ENCODE measurements at regions not wholly inside any gene's neighbourhood (a gene's known extent, or its start where the extent isn't known, plus 50 kb on each side); places are given as distances from the start of the nearest gene placed in this dataset.

GRCh38 chr1:68675336-68675735 lies 178.5 kb upstream of the DEPDC1 start:
- no peak for DNase-seq (ENCODE audit: low spot score)
- no peak overlapping the region for H3K27ac ChIP-seq (ENCODE audit: low read depth in 1 of 2, low read length in 2 of 2)
- no peaks in the 10 kb centered on the region for H3K9me3 ChIP-seq (ENCODE audit: control insufficient read depth in 4 of 4, low read length in 3 of 4)
- H3K4me3 ChIP-seq (ENCODE audit: low read depth in 1 of 3, low read length in 3 of 3): no peak overlapping the region
- H3K9ac ChIP-seq (ENCODE audit: low read depth in 1 of 2, low read length in 2 of 2): no peak overlapping the region
- H3K36me3 ChIP-seq (ENCODE audit: control insufficient read depth in 4 of 4, insufficient read depth in 3 of 4, low read depth in 1 of 4, low read length in 3 of 4): no peaks in the 10 kb centered on the region
- H3K4me1 ChIP-seq (ENCODE audit: control insufficient read depth in 4 of 4, insufficient read depth in 4 of 4, low read length in 3 of 4): no peaks in the 10 kb centered on the region
- TF ChIP-seq, protein P1, sequence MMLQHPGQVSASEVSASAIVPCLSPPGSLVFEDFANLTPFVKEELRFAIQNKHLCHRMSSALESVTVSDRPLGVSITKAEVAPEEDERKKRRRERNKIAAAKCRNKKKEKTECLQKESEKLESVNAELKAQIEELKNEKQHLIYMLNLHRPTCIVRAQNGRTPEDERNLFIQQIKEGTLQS (IDR thresholded peaks at IDR 0.05): no peak
- TF ChIP-seq ZBTB33 (IDR thresholded peaks at IDR 0.05) (no peak), SP1 (IDR thresholded peaks at IDR 0.05) (no peak), JUND (IDR thresholded peaks at IDR 0.05) (no peak), TAF1 (conservative IDR thresholded peaks at IDR 0.05) (no peak), HNF4G (IDR thresholded peaks at IDR 0.05) (no peak)
- TF ChIP-seq, protein P2, sequence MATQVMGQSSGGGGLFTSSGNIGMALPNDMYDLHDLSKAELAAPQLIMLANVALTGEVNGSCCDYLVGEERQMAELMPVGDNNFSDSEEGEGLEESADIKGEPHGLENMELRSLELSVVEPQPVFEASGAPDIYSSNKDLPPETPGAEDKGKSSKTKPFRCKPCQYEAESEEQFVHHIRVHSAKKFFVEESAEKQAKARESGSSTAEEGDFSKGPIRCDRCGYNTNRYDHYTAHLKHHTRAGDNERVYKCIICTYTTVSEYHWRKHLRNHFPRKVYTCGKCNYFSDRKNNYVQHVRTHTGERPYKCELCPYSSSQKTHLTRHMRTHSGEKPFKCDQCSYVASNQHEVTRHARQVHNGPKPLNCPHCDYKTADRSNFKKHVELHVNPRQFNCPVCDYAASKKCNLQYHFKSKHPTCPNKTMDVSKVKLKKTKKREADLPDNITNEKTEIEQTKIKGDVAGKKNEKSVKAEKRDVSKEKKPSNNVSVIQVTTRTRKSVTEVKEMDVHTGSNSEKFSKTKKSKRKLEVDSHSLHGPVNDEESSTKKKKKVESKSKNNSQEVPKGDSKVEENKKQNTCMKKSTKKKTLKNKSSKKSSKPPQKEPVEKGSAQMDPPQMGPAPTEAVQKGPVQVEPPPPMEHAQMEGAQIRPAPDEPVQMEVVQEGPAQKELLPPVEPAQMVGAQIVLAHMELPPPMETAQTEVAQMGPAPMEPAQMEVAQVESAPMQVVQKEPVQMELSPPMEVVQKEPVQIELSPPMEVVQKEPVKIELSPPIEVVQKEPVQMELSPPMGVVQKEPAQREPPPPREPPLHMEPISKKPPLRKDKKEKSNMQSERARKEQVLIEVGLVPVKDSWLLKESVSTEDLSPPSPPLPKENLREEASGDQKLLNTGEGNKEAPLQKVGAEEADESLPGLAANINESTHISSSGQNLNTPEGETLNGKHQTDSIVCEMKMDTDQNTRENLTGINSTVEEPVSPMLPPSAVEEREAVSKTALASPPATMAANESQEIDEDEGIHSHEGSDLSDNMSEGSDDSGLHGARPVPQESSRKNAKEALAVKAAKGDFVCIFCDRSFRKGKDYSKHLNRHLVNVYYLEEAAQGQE (IDR thresholded peaks at IDR 0.05): no peak
- TF ChIP-seq, protein P3, sequence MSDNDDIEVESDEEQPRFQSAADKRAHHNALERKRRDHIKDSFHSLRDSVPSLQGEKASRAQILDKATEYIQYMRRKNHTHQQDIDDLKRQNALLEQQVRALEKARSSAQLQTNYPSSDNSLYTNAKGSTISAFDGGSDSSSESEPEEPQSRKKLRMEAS (IDR thresholded peaks at IDR 0.05): no peak
- peaks cover 0 to under 1% (median 0%) of the 10 kb centered on the region in 4 donors for H3K27me3 ChIP-seq (ENCODE audit: control insufficient read depth in 4 of 4, insufficient read depth in 4 of 4, low read length in 3 of 4)

DNA sequence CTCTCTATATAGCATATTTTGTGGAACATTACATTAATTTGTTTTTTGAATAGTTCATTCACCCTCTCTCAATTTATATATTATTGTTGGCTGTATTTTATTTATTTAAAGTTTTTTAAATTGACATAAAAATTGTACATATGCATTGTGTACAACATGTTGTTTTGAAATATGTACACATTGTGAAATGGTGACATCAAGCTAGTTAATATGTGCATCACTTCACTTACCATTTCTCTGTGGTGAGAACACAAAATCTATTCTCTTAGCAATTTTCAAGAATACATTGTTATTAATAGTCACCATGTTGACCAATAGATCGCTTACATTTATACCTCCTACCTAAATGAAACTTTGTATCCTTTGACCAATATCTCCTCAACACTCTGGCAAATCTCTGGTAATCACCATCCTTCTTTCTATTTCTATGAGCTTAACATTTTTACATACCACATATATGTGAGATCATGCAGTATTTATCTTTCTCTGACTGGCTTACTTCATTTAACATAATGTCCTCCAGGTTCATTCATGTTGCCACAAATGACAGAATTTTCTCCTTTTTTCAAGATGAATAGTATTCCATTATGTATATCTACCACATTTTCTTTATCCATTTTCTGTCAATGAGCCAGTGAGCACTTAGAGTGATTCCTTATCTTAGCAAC lies 180.9 kb upstream of the DEPDC1 start:
- Histone ChIP-seq H3K4me3 (ENCODE audit: low read depth in 1 of 3, low read length in 3 of 3) (no peak overlapping the region), H3K9ac (ENCODE audit: low read depth in 1 of 2, low read length in 2 of 2) (no peak overlapping the region), H3K27ac (ENCODE audit: low read depth in 1 of 2, low read length in 2 of 2) (no peak overlapping the region), H3K4me1 (ENCODE audit: control insufficient read depth in 4 of 4, insufficient read depth in 4 of 4, low read length in 3 of 4) (no peaks in the 10 kb centered on the region), H3K27me3 (ENCODE audit: control insufficient read depth in 4 of 4, insufficient read depth in 4 of 4, low read length in 3 of 4) (peaks cover 0 to 3% (median 1%) of the 10 kb centered on the region in 4 donors), H3K36me3 (ENCODE audit: control insufficient read depth in 4 of 4, insufficient read depth in 3 of 4, low read depth in 1 of 4, low read length in 3 of 4) (no peaks in the 10 kb centered on the region), H3K9me3 (ENCODE audit: control insufficient read depth in 4 of 4, low read length in 3 of 4) (no peaks in the 10 kb centered on the region)
- DNase-seq (ENCODE audit: low spot score): no peak
- TF ChIP-seq NR2F2 (IDR thresholded peaks at IDR 0.05) (no peak), CTCF (IDR thresholded peaks at IDR 0.05; ENCODE audit: low read depth, low read length, missing input control) (no peak), YY1 (IDR thresholded peaks at IDR 0.05) (no peak), RXRA (IDR thresholded peaks at IDR 0.05) (no peak), EGR1 (IDR thresholded peaks at IDR 0.05; ENCODE audit: low read depth in 2 of 2) (no peak), SP1 (IDR thresholded peaks at IDR 0.05) (no peak), RAD21 (IDR thresholded peaks at IDR 0.05) (no peak), GABPA (IDR thresholded peaks at IDR 0.05 in 1 of 2, conservative IDR thresholded peaks at IDR 0.05 in 1 of 2) (no peak), FOXA1 (IDR thresholded peaks at IDR 0.05) (no peak)
- TF ChIP-seq, protein P1 (IDR thresholded peaks at IDR 0.05): no peak
- 75% methylated on average over 1 of the region's 1 CpG for WGBS
